ENCODE measurements at regions not wholly inside any gene's neighbourhood (a gene's known extent, or its start where the extent isn't known, plus 50 kb on each side); places are given as distances from the start of the nearest gene placed in this dataset.

- Histone ChIP-seq H2AFZ (ENCODE audit: low read depth, low read length, severe bottlenecking) (no peak overlapping the region), H3K4me3 (ENCODE audit: insufficient read depth, low read length, poor library complexity, severe bottlenecking) (no peak overlapping the region), H3K9ac (ENCODE audit: low read length) (no peak overlapping the region), H3K36me3 (ENCODE audit: low read length) (no peaks in the 10 kb centered on the region), H3K79me2 (ENCODE audit: insufficient read depth, low read length) (no peaks in the 10 kb centered on the region), H3K27ac (ENCODE audit: low read depth, low read length) (no peak overlapping the region), H4K20me1 (ENCODE audit: low read depth, low read length) (no peaks in the 10 kb centered on the region), H3F3A (ENCODE audit: insufficient read depth) (no peaks in the 10 kb centered on the region), H3K9me3 (ENCODE audit: insufficient read depth, low read length) (no peaks in the 10 kb centered on the region), H3K9me2 (replicated peaks; ENCODE audit: insufficient read depth, low read length) (no peaks in the 10 kb centered on the region), H3K4me2 (ENCODE audit: low read depth, low read length, poor library complexity, severe bottlenecking) (no peak overlapping the region), H3K27me3 (ENCODE audit: low read length) (no peaks in the 10 kb centered on the region)
- TF ChIP-seq EZH2phosphoT487 (conservative IDR thresholded peaks at IDR 0.05; ENCODE audit: low read length): no peak
- no peak for TF ChIP-seq CTCF (IDR thresholded peaks at IDR 0.05; ENCODE audit: insufficient read depth, low read length, poor library complexity, severe bottlenecking)
These were observed 481.9 kb upstream of the FOXG1 start for GRCh38 chr14:28284546-28285300.

- Histone ChIP-seq H3K9me2 (replicated peaks; ENCODE audit: insufficient read depth, low read length) (no peaks in the 10 kb centered on the region), H3K9ac (ENCODE audit: low read length) (no peak overlapping the region), H3K36me3 (ENCODE audit: low read length) (no peaks in the 10 kb centered on the region), H3K4me3 (ENCODE audit: insufficient read depth, low read length, poor library complexity, severe bottlenecking) (no peak overlapping the region), H3F3A (ENCODE audit: insufficient read depth) (no peaks in the 10 kb centered on the region), H3K79me2 (ENCODE audit: insufficient read depth, low read length) (no peaks in the 10 kb centered on the region), H3K9me3 (ENCODE audit: insufficient read depth, low read length) (no peaks in the 10 kb centered on the region), H3K4me2 (ENCODE audit: low read depth, low read length, poor library complexity, severe bottlenecking) (no peak overlapping the region), H3K27me3 (ENCODE audit: low read length) (no peaks in the 10 kb centered on the region), H3K27ac (ENCODE audit: low read depth, low read length) (no peak overlapping the region), H4K20me1 (ENCODE audit: low read depth, low read length) (no peaks in the 10 kb centered on the region), H2AFZ (ENCODE audit: low read depth, low read length, severe bottlenecking) (no peak overlapping the region)
- TF ChIP-seq CTCF (IDR thresholded peaks at IDR 0.05; ENCODE audit: insufficient read depth, low read length, poor library complexity, severe bottlenecking) (peak; percentile 14), EZH2phosphoT487 (conservative IDR thresholded peaks at IDR 0.05; ENCODE audit: low read length) (no peak)
These were observed 471.6 kb upstream of the FOXG1 start for GRCh38 chr14:28294834-28295440.

GRCh38 chr14:28297559-28297958 lies 469.0 kb upstream of the FOXG1 start:
- Histone ChIP-seq H3F3A (ENCODE audit: insufficient read depth) (no peaks in the 10 kb centered on the region), H4K20me1 (ENCODE audit: low read depth, low read length) (no peaks in the 10 kb centered on the region), H3K27me3 (ENCODE audit: low read length) (no peaks in the 10 kb centered on the region), H3K79me2 (ENCODE audit: insufficient read depth, low read length) (no peaks in the 10 kb centered on the region), H3K4me3 (ENCODE audit: insufficient read depth, low read length, poor library complexity, severe bottlenecking) (no peak overlapping the region), H3K9me3 (ENCODE audit: insufficient read depth, low read length) (peaks cover 8% of the 10 kb centered on the region; the same call in 1 of the 2 replicates), H2AFZ (ENCODE audit: low read depth, low read length, severe bottlenecking) (no peak overlapping the region), H3K9me2 (replicated peaks; ENCODE audit: insufficient read depth, low read length) (no peaks in the 10 kb centered on the region), H3K4me2 (ENCODE audit: low read depth, low read length, poor library complexity, severe bottlenecking) (no peak overlapping the region), H3K36me3 (ENCODE audit: low read length) (no peaks in the 10 kb centered on the region), H3K27ac (ENCODE audit: low read depth, low read length) (no peak overlapping the region), H3K9ac (ENCODE audit: low read length) (no peak overlapping the region)
- TF ChIP-seq CTCF (IDR thresholded peaks at IDR 0.05; ENCODE audit: insufficient read depth, low read length, poor library complexity, severe bottlenecking) (no peak), EZH2phosphoT487 (conservative IDR thresholded peaks at IDR 0.05; ENCODE audit: low read length) (no peak)

Measured in SU-DHL-6 (cell line).